GM12891 (cell line): ENCODE measurements at regions not wholly inside any gene's neighbourhood (a gene's known extent, or its start where the extent isn't known, plus 50 kb on each side); places are given as distances from the start of the nearest gene placed in this dataset.

Experiments used
- DNase-seq: peaks from one replicate; pipeline ENCODE4 v3.0.0; 2011; ENCODE audit warnings: low spot score; ENCODE audit not compliant: insufficient read length
- FAIRE-seq: peaks from 2 replicates; lab custom pipeline; 2011; peaks lifted over from hg19 to GRCh38; lab: Jason Lieb, UNC
- PAX5 ChIP-seq: IDR thresholded peaks from 2 replicates; pipeline ENCODE4 v1.6.1; 2011; ENCODE audit warnings: low read length, moderate library complexity, mild to moderate bottlenecking; ENCODE audit not compliant: insufficient read depth, severe bottlenecking
- POLR2A ChIP-seq: IDR thresholded peaks from 2 replicates; pipeline ENCODE4 v1.6.1; 2011; ENCODE audit warnings: low read depth, low read length, control low read depth
- POLR2AphosphoS5 ChIP-seq: IDR thresholded peaks from 2 replicates; pipeline ENCODE4 v1.6.1; 2011; ENCODE audit warnings: low read depth, low read length, control low read depth
- POU2F2 ChIP-seq: IDR thresholded peaks from 2 replicates; pipeline ENCODE4 v1.6.1; 2011; ENCODE audit warnings: low read depth, mild to moderate bottlenecking, control low read depth, low read length, moderate library complexity
- SPI1 ChIP-seq: IDR thresholded peaks from 2 replicates; pipeline ENCODE4 v1.6.1; 2011; ENCODE audit warnings: low read depth, low read length, control low read depth
- TAF1 ChIP-seq: IDR thresholded peaks from 2 replicates; pipeline ENCODE4 v1.6.1; 2011; ENCODE audit warnings: low read depth, low read length, control low read depth

- FAIRE-seq (no peak), DNase-seq (no peak)
- TF ChIP-seq SPI1 (no peak), POLR2A (no peak), POLR2AphosphoS5 (no peak), PAX5 (no peak), POU2F2 (no peak), TAF1 (no peak)
Observed at GRCh38 chr4:177673985-177674489, 231.8 kb upstream of the AGA start.

- TF ChIP-seq PAX5 (no peak), POLR2AphosphoS5 (no peak), POLR2A (no peak), SPI1 (no peak), POU2F2 (no peak), TAF1 (no peak)
- no peak for DNase-seq
Observed at GRCh38 chr4:177680308-177680707, 238.1 kb upstream of the AGA start.

GRCh38 chr4:177681902-177682301 lies 239.7 kb upstream of the AGA start:
- TF ChIP-seq TAF1 (no peak), POLR2A (no peak), POLR2AphosphoS5 (no peak), SPI1 (no peak), PAX5 (no peak), POU2F2 (no peak)
- no peak for DNase-seq
- FAIRE-seq = no peak

More at GRCh38 chr4:177680308-177680707, 238.1 kb upstream of the AGA start:
- FAIRE-seq = no peak

GRCh38 chr4:177687117-177687516 lies 244.9 kb upstream of the AGA start:
- DNase-seq (no peak), FAIRE-seq (no peak)
- TF ChIP-seq SPI1 (no peak), POLR2A (no peak), PAX5 (no peak), TAF1 (no peak), POU2F2 (no peak), POLR2AphosphoS5 (no peak)

GRCh38 chr4:177692907-177693306 lies 250.7 kb upstream of the AGA start:
- no peak for TF ChIP-seq POLR2AphosphoS5
- TF ChIP-seq POLR2A = no peak
- TF ChIP-seq SPI1 = no peak
- TF ChIP-seq POU2F2 = no peak
- no peak for TF ChIP-seq PAX5
- no peak for TF ChIP-seq TAF1
- DNase-seq (no peak), FAIRE-seq (no peak)

- no peak for DNase-seq
- no peak for TF ChIP-seq POLR2A
- FAIRE-seq = no peak
Observed at GRCh38 chr4:177696438-177696966, 254.3 kb upstream of the AGA start.

GRCh38 chr4:177699365-177700213 lies 257.4 kb upstream of the AGA start:
- no peak for FAIRE-seq
- no peak for TF ChIP-seq POLR2AphosphoS5
- TF ChIP-seq TAF1 = no peak
- no peak for TF ChIP-seq POU2F2
- no peak for TF ChIP-seq POLR2A
- TF ChIP-seq SPI1 = no peak
- no peak for TF ChIP-seq PAX5
- DNase-seq = no peak

GRCh38 chr4:177706916-177707315 lies 264.7 kb upstream of the AGA start:
- DNase-seq = no peak
- no peak for TF ChIP-seq PAX5
- TF ChIP-seq POLR2AphosphoS5 = no peak
- TF ChIP-seq POU2F2 = no peak
- TF ChIP-seq SPI1 = no peak
- no peak for TF ChIP-seq TAF1
- TF ChIP-seq POLR2A = no peak
- no peak for FAIRE-seq

- TF ChIP-seq POU2F2 (no peak), POLR2AphosphoS5 (no peak), TAF1 (no peak), SPI1 (no peak), PAX5 (no peak), POLR2A (no peak)
- DNase-seq (no peak), FAIRE-seq (no peak)
Observed at GRCh38 chr4:177713454-177713853, 271.2 kb upstream of the AGA start.
